GM06990 (cell line): ENCODE measurements at regions not wholly inside any gene's neighbourhood (a gene's known extent, or its start where the extent isn't known, plus 50 kb on each side); places are given as distances from the start of the nearest gene placed in this dataset.

Experiments used
- DNase-seq: peaks from one replicate; pipeline ENCODE4 v3.0.0-alpha.2; 2011; ENCODE audit not compliant: insufficient read length; ENCODE audit errors: extremely low read depth
- H3K27me3 ChIP-seq: replicated peaks from 2 replicates; pipeline ENCODE4 v1.6.0; 2011; ENCODE audit warnings: low read length; ENCODE audit not compliant: control insufficient read depth, insufficient read depth
- H3K36me3 ChIP-seq: 2 replicates; pipeline ENCODE4 v1.5.1; 2011; ENCODE audit warnings: low read length; ENCODE audit not compliant: control insufficient read depth, insufficient read depth
- H3K4me3 ChIP-seq: replicated peaks from 2 replicates; pipeline ENCODE4 v1.5.1; 2011; ENCODE audit warnings: low read depth, mild to moderate bottlenecking, control low read depth, low read length
- CTCF ChIP-seq: IDR thresholded peaks from 2 replicates; pipeline ENCODE4 v1.5.1; 2011; ENCODE audit warnings: low read length, control low read depth, mild to moderate bottlenecking, inconsistent platforms; ENCODE audit not compliant: insufficient read depth, poor library complexity, severe bottlenecking

- Histone ChIP-seq H3K36me3 (no peaks in the 10 kb centered on the region), H3K27me3 (no peaks in the 10 kb centered on the region), H3K4me3 (no peak overlapping the region)
- no peak for TF ChIP-seq CTCF
- DNase-seq, result no peak
Observed at GRCh38 chr9:19568946-19569345, 160.1 kb downstream of the ACER2 start.

DNA sequence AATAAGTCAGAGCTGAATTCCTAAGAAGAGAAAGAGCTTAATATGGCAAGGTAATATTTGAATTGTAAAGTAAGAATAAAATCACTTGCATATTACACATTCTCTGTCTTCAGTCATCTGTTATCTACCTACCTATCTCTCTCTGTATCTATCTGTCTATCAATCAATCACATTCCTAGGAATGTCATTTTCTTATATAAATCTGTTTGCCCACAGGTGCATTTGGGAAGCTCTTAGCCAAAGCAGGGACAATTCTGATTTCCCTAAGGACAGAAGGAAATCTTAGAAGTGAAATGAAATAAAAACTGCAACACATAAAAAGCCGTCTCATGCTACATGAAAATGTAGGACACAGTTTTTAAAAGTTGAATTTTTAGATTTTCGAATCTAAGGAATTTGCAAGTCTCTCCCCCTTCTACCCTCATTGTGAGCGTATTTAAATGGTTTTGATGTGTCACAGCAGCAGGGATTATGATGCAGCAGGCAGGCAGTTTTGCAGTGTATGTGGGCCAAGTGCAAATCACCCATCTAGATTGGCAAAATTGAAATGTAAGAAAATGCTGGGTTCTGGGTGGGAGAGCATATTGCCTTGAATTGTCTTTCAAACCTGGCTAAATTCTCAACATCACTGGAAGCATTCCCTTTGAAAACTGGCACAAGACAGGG is 155.7 kb downstream of the ACER2 start:
- Histone ChIP-seq H3K36me3 (no peaks in the 10 kb centered on the region), H3K4me3 (no peak overlapping the region), H3K27me3 (no peaks in the 10 kb centered on the region)
- DNase-seq, result no peak
- TF ChIP-seq CTCF, result no peak

- Histone ChIP-seq H3K4me3 (no peak overlapping the region), H3K36me3 (no peaks in the 10 kb centered on the region), H3K27me3 (no peaks in the 10 kb centered on the region)
- no peak for DNase-seq
- no peak for TF ChIP-seq CTCF
Observed at GRCh38 chr9:19555214-19555613, 146.4 kb downstream of the ACER2 start.

DNA sequence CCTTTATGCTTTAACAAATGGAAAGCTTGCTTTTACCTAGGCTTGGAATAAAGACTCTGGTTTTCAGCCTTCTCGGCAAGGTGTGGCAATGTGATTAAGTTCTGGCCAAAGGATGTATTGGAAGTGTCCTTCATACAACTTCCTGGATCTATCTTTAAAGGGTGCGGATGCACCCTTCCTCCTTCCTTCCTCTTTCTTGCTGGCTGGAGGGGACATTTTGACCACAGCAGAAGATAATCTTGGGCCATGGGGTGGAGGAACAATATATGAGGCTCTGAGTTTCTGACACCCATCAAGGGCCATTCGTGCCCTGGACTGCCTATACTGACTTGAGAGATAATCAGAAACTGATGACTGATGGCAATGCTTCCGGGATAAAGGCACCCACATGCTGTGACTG is 145.7 kb downstream of the ACER2 start:
- Histone ChIP-seq H3K36me3 (no peaks in the 10 kb centered on the region), H3K4me3 (no peak overlapping the region), H3K27me3 (no peaks in the 10 kb centered on the region)
- no peak for TF ChIP-seq CTCF
- DNase-seq, result no peak

- Histone ChIP-seq H3K27me3 (no peaks in the 10 kb centered on the region), H3K4me3 (no peak overlapping the region), H3K36me3 (no peaks in the 10 kb centered on the region)
- DNase-seq, result no peak
- no peak for TF ChIP-seq CTCF
Observed at GRCh38 chr9:19553441-19553840, 144.6 kb downstream of the ACER2 start.
